ENCODE measurements at regions not wholly inside any gene's neighbourhood (a gene's known extent, or its start where the extent isn't known, plus 50 kb on each side); places are given as distances from the start of the nearest gene placed in this dataset.

GRCh38 chr5:2147504-2148311, 265.0 kb upstream of the IRX4 start:
- no peak for DNase-seq (ENCODE audit: low read depth)

- DNase-seq (ENCODE audit: low read depth): no peak
Observed at GRCh38 chr5:2143646-2144353, 261.1 kb upstream of the IRX4 start.

GRCh38 chr5:2143088-2143487, 260.4 kb upstream of the IRX4 start:
- no peak for DNase-seq (ENCODE audit: low read depth)

- no peak for DNase-seq (ENCODE audit: low read depth)
Observed at GRCh38 chr5:2142456-2142954, 259.8 kb upstream of the IRX4 start.

GRCh38 chr5:2141254-2142000, 258.7 kb upstream of the IRX4 start:
- no peak for DNase-seq (ENCODE audit: low read depth)

GRCh38 chr5:2140501-2141175, 257.9 kb upstream of the IRX4 start:
- no peak for DNase-seq (ENCODE audit: low read depth)

- no peak for DNase-seq (ENCODE audit: low read depth)
Observed at GRCh38 chr5:2139478-2139877, 256.8 kb upstream of the IRX4 start.

GRCh38 chr5:2138896-2139295, 256.2 kb upstream of the IRX4 start:
- DNase-seq (ENCODE audit: low read depth): no peak

- no peak for DNase-seq (ENCODE audit: low read depth)
Observed at GRCh38 chr5:2137444-2138050, 254.8 kb upstream of the IRX4 start.

- DNase-seq (ENCODE audit: low read depth): no peak
Observed at GRCh38 chr5:2136728-2137333, 254.1 kb upstream of the IRX4 start.

- no peak for DNase-seq (ENCODE audit: low read depth)
Observed at GRCh38 chr5:2135833-2136232, 253.1 kb upstream of the IRX4 start.

GRCh38 chr5:2135354-2135753, 252.6 kb upstream of the IRX4 start:
- no peak for DNase-seq (ENCODE audit: low read depth)

GRCh38 chr5:2134543-2135292, 252.0 kb upstream of the IRX4 start:
- DNase-seq (ENCODE audit: low read depth): no peak

- DNase-seq (ENCODE audit: low read depth): no peak
Observed at GRCh38 chr5:2133936-2134335, 251.2 kb upstream of the IRX4 start.

- no peak for DNase-seq (ENCODE audit: low read depth)
Observed at GRCh38 chr5:2133080-2133479, 250.4 kb upstream of the IRX4 start.

- no peak for DNase-seq (ENCODE audit: low read depth)
Observed at GRCh38 chr5:2132497-2132847, 249.7 kb upstream of the IRX4 start.

GRCh38 chr5:2131826-2132496, 249.2 kb upstream of the IRX4 start:
- DNase-seq (ENCODE audit: low read depth): no peak

GRCh38 chr5:2131196-2131595, 248.5 kb upstream of the IRX4 start:
- no peak for DNase-seq (ENCODE audit: low read depth)

- DNase-seq (ENCODE audit: low read depth): no peak
Observed at GRCh38 chr5:2130361-2130760, 247.6 kb upstream of the IRX4 start.

Measured in stimulated activated CD8-positive, alpha-beta memory T cell treated with anti-CD3 and anti-CD28 coated beads, Interleukin-15, amount 100 ng/mL, for 1 hour (primary cell).